SK-N-SH (cell line): ENCODE measurements at regions not wholly inside any gene's neighbourhood (a gene's known extent, or its start where the extent isn't known, plus 50 kb on each side); places are given as distances from the start of the nearest gene placed in this dataset.

Experiments used
- CTCF ChIA-PET: fragments of 300-600, 350-600 bp; formaldehyde crosslinking; extraction: SDS; loops from one replicate; lab custom pipeline; 2021; lab: Yijun Ruan, JAX
- POLR2A ChIA-PET: fragments of 350-600 bp; sonication (Branson Sonifier 250); formaldehyde crosslinking; extraction: SDS; loops from one replicate; lab custom pipeline; 2020; ENCODE audit warnings: antibody characterized with exemption, inconsistent platforms; lab: Yijun Ruan, JAX
- DNase-seq: peaks from one replicate; pipeline ENCODE4 v3.0.0; 2012
- H2AFZ ChIP-seq: fragments of 200-600 bp; sonication (generic); 2 replicates; pipeline ENCODE4 v1.8.1; 2016; ENCODE audit warnings: antibody characterized with exemption, mild to moderate bottlenecking, low read depth
- H3F3A ChIP-seq: fragments of 200-600 bp; sonication (generic); replicated peaks from 2 replicates; pipeline ENCODE3; 2016; ENCODE audit warnings: antibody characterized with exemption, mild to moderate bottlenecking; ENCODE audit not compliant: insufficient read depth
- H3K27ac ChIP-seq, 2 experiments: fragments of 200-500 bp in 1 of 2; fragments of 200-600 bp in 1 of 2; sonication (Bioruptor generic) in 1 of 2; sonication (generic), shearing (Covaris generic) in 1 of 2; 2 replicates each; pipeline versions ENCODE4 v1.5.1 to v1.6.1; 2014 to 2016; ENCODE audit warnings: low read depth in 2 of 2, inconsistent platforms in 1 of 2, low read length in 1 of 2, mild to moderate bottlenecking in 1 of 2, mixed read lengths in 1 of 2
- H3K27me3 ChIP-seq: fragments of 200-600 bp; sonication (generic), shearing (Covaris generic); 2 replicates; pipeline ENCODE4 v1.6.1; 2016; ENCODE audit warnings: mixed run types; ENCODE audit not compliant: insufficient read depth
- H3K36me3 ChIP-seq, 2 experiments: fragments of 200-500 bp in 1 of 2; fragments of 200-600 bp in 1 of 2; sonication (Bioruptor generic) in 1 of 2; sonication (generic) in 1 of 2; replicated peaks in 1 of 2; 2 replicates each; pipeline versions ENCODE3 to v1.5.1; 2014 to 2016; ENCODE audit warnings: low read length in 1 of 2, mild to moderate bottlenecking in 1 of 2; ENCODE audit not compliant: insufficient read depth in 2 of 2, control insufficient read depth in 1 of 2
- H3K4me1 ChIP-seq, 2 experiments: fragments of 200-500 bp in 1 of 2; fragments of 200-600 bp in 1 of 2; sonication (Bioruptor generic) in 1 of 2; sonication (generic), shearing (Covaris generic) in 1 of 2; 2 replicates each; pipeline versions ENCODE4 v1.5.1 to v1.6.1; 2014 to 2016; ENCODE audit warnings: low read depth in 1 of 2, low read length in 1 of 2, mixed run types in 1 of 2; ENCODE audit not compliant: insufficient read depth in 2 of 2, control insufficient read depth in 1 of 2
- H3K4me2 ChIP-seq: fragments of 200-600 bp; sonication (generic), shearing (Covaris generic); 2 replicates; pipeline ENCODE4 v1.6.1; 2017; ENCODE audit warnings: mixed run types
- H3K4me3 ChIP-seq, 2 experiments: fragments of 200-500 bp in 1 of 2; fragments of 200-600 bp in 1 of 2; sonication (Bioruptor generic) in 1 of 2; sonication (generic), shearing (Covaris generic) in 1 of 2; 2 replicates each; pipeline versions ENCODE4 v1.5.1 to v1.8.1; 2014 to 2016; ENCODE audit warnings: low read depth in 2 of 2, inconsistent platforms in 1 of 2, low read length in 1 of 2, mild to moderate bottlenecking in 1 of 2, mixed read lengths in 1 of 2, moderate library complexity in 1 of 2
- H3K79me2 ChIP-seq: fragments of 200-600 bp; sonication (generic); 2 replicates; pipeline ENCODE4 v1.8.1; 2017; ENCODE audit warnings: mild to moderate bottlenecking; ENCODE audit not compliant: insufficient read depth
- H3K9ac ChIP-seq: fragments of 200-600 bp; sonication (generic); 2 replicates; pipeline ENCODE4 v1.6.1; 2017; ENCODE audit warnings: mixed run types
- H3K9me2 ChIP-seq: fragments of 200-600 bp; sonication (generic); 2 replicates; pipeline ENCODE4 v1.6.1; 2017; ENCODE audit warnings: mixed run types
- H3K9me3 ChIP-seq: fragments of 200-600 bp; sonication (generic); 2 replicates; pipeline ENCODE4 v1.6.1; 2017; ENCODE audit warnings: mixed run types, mild to moderate bottlenecking, moderate library complexity
- H4K20me1 ChIP-seq: fragments of 200-600 bp; sonication (generic); 2 replicates; pipeline ENCODE4 v1.6.1; 2017; ENCODE audit warnings: mild to moderate bottlenecking, mixed run types; ENCODE audit not compliant: insufficient read depth
- CHD2 ChIP-seq: fragments of 150-350 bp; IDR thresholded peaks from 2 replicates; pipeline ENCODE4 v1.6.1; 2018; ENCODE audit warnings: low read length; ENCODE audit not compliant: partially characterized antibody
- ELF1 ChIP-seq: IDR thresholded peaks from 2 replicates; pipeline ENCODE4 v1.4.0; 2012
- EZH2phosphoT487 ChIP-seq: fragments of 200-600 bp; sonication (generic); IDR thresholded peaks from 2 replicates; pipeline ENCODE4 v1.6.1; 2017; ENCODE audit warnings: low read depth, mixed run types, mild to moderate bottlenecking, antibody characterized with exemption, moderate library complexity, borderline replicate concordance
- FOXJ3 ChIP-seq: sonication (generic); formaldehyde crosslinking; IDR thresholded peaks from 2 replicates; pipeline ENCODE4 v1.5.1; 2020; ENCODE audit warnings: mild to moderate bottlenecking, missing genetic modification reagents
- FOXM1 ChIP-seq: IDR thresholded peaks from 2 replicates; pipeline ENCODE4 v1.4.0; 2012; ENCODE audit warnings: low read depth, mild to moderate bottlenecking
- GABPA ChIP-seq: IDR thresholded peaks from 2 replicates; pipeline ENCODE4 v1.4.0; 2012; ENCODE audit warnings: low read depth, mild to moderate bottlenecking
- JUND ChIP-seq: IDR thresholded peaks from 2 replicates; pipeline ENCODE4 v1.4.0; 2012
- MEF2A ChIP-seq: IDR thresholded peaks from 2 replicates; pipeline ENCODE4 v1.4.0; 2012; ENCODE audit warnings: low read depth, borderline replicate concordance
- NFIC ChIP-seq: IDR thresholded peaks from 2 replicates; pipeline ENCODE4 v1.4.0; 2012; ENCODE audit warnings: borderline replicate concordance
- NRF1 ChIP-seq: IDR thresholded peaks from 2 replicates; pipeline ENCODE4 v1.6.1; 2012; ENCODE audit warnings: low read depth, mild to moderate bottlenecking, low read length
- POLR2AphosphoS5 ChIP-seq: IDR thresholded peaks from 2 replicates; pipeline ENCODE4 v1.6.1; 2012; ENCODE audit warnings: low read depth, low read length
- RCOR1 ChIP-seq: fragments of 150-350 bp; IDR thresholded peaks from 2 replicates; pipeline ENCODE4 v1.6.1; 2017; ENCODE audit warnings: antibody characterized with exemption, low read length
- RFX5 ChIP-seq: IDR thresholded peaks from 2 replicates; pipeline ENCODE4 v1.6.1; 2012; ENCODE audit warnings: mild to moderate bottlenecking, improper control_type of control experiment, low read length
- SIN3A ChIP-seq: IDR thresholded peaks from 2 replicates; pipeline ENCODE4 v1.6.1; 2012; ENCODE audit warnings: low read depth, mild to moderate bottlenecking, low read length, moderate library complexity, borderline replicate concordance
- SMC3 ChIP-seq: IDR thresholded peaks from 2 replicates; pipeline ENCODE4 v1.6.1; 2012; ENCODE audit warnings: low read depth, low read length, improper control_type of control experiment
- TAF1 ChIP-seq: IDR thresholded peaks from 2 replicates; pipeline ENCODE4 v1.6.1; 2012; ENCODE audit warnings: low read depth, mild to moderate bottlenecking, low read length, moderate library complexity, borderline replicate concordance
- YY1 ChIP-seq: IDR thresholded peaks from 2 replicates; pipeline ENCODE4 v1.4.0; 2012; ENCODE audit warnings: low read depth, mild to moderate bottlenecking
- WGBS: methylation state at CpG from one replicate; pipeline ENCODE4 v1.1.6; 2017; ENCODE audit warnings: low lambda C conversion rate; 5-methylcytosine and 5-hydroxymethylcytosine counted together
- TF ChIP-seq, protein P1 (sequence below): fragments of 150-350 bp; IDR thresholded peaks from 2 replicates; pipeline ENCODE4 v1.6.1; 2016; ENCODE audit warnings: mild to moderate bottlenecking, low read depth, low read length
- TF ChIP-seq, protein P2 (sequence below): IDR thresholded peaks from 2 replicates; pipeline ENCODE4 v1.4.0; 2012; ENCODE audit warnings: low read depth
- TF ChIP-seq, protein P3 (sequence below): IDR thresholded peaks from 2 replicates; pipeline ENCODE4 v1.4.0; 2012; ENCODE audit warnings: low read depth, borderline replicate concordance
- TF ChIP-seq, protein P4 (sequence below): IDR thresholded peaks from 2 replicates; pipeline ENCODE4; 2012

DNA sequence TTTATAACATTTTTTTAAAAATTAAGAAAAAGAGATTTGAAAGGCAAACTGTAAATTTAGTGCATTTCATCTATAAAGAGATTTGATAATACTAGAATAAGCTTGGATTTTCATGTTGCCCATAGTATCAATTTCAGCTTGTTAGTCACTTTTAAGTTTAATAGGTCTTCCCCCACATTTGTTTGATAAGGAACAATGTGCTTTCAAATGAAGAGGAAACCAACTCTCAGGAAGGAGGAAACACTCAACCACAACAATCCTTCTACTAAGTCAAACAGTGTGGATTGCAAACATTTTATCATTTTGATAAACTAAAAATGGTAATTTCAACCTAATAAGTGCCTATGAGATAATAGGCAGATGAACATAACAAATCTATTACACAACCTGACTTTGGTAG is 397.1 kb upstream of the CDH20 start:
- no peaks in the 10 kb centered on the region for H3F3A ChIP-seq
- no peak overlapping the region for H3K4me3 ChIP-seq
- no peaks in the 10 kb centered on the region for H3K79me2 ChIP-seq
- H3K27ac ChIP-seq = no peak overlapping the region
- no peaks in the 10 kb centered on the region for H3K36me3 ChIP-seq
- no peaks in the 10 kb centered on the region for H3K27me3 ChIP-seq
- ChIA-PET POLR2A (no interaction called here), CTCF (interaction anchor here (0.9 kb wide), 1 partner anchor 42 kb away, joined by 3 read pairs; no protein-coding TSS in a partner anchor)
- H3K9me3 ChIP-seq = no peaks in the 10 kb centered on the region
- no peaks in the 10 kb centered on the region for H3K9me2 ChIP-seq
- no peaks in the 10 kb centered on the region; a peak in 1 of 4 replicates for H3K4me1 ChIP-seq
- H2AFZ ChIP-seq = no peak overlapping the region
- H3K9ac ChIP-seq = no peak overlapping the region
- TF ChIP-seq, protein P1, sequence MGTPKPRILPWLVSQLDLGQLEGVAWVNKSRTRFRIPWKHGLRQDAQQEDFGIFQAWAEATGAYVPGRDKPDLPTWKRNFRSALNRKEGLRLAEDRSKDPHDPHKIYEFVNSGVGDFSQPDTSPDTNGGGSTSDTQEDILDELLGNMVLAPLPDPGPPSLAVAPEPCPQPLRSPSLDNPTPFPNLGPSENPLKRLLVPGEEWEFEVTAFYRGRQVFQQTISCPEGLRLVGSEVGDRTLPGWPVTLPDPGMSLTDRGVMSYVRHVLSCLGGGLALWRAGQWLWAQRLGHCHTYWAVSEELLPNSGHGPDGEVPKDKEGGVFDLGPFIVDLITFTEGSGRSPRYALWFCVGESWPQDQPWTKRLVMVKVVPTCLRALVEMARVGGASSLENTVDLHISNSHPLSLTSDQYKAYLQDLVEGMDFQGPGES = no peak
- TF ChIP-seq FOXM1 (no peak), TAF1 (no peak), RFX5 (no peak), MEF2A (no peak), POLR2AphosphoS5 (no peak)
- TF ChIP-seq, protein P2, sequence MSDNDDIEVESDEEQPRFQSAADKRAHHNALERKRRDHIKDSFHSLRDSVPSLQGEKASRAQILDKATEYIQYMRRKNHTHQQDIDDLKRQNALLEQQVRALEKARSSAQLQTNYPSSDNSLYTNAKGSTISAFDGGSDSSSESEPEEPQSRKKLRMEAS = no peak
- H3K4me2 ChIP-seq = no peak overlapping the region
- no peak for DNase-seq
- H4K20me1 ChIP-seq = no peaks in the 10 kb centered on the region

DNA sequence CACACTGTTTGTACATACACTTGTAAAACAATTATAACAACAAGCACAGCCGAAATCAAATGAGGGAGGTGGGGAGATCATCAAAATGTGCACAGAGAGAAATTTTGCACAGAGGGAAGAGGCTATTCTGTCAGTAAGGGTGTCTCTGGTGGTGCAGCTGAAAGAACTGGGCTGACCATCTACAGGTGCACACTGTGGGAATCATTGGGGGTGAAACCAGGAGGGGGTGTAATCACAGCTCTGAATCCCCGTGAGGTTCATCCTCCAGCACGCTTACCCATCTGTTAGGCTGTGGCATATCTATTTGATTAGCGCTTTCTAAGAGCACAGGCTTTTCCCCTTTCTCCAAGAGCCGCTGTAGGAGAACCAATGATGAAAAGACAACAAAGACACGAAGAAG is 389.9 kb upstream of the CDH20 start:
- H2AFZ ChIP-seq = no peak overlapping the region
- no peaks in the 10 kb centered on the region for H4K20me1 ChIP-seq
- TF ChIP-seq MEF2A (no peak), CHD2 (no peak), ELF1 (no peak), SMC3 (no peak), SIN3A (no peak), EZH2phosphoT487 (no peak), NFIC (no peak), RCOR1 (no peak), GABPA (no peak), RFX5 (no peak), YY1 (no peak), NRF1 (no peak), POLR2AphosphoS5 (no peak), FOXJ3 (CRISPR knock-in tag) (no peak), JUND (no peak)
- TF ChIP-seq, protein P3, sequence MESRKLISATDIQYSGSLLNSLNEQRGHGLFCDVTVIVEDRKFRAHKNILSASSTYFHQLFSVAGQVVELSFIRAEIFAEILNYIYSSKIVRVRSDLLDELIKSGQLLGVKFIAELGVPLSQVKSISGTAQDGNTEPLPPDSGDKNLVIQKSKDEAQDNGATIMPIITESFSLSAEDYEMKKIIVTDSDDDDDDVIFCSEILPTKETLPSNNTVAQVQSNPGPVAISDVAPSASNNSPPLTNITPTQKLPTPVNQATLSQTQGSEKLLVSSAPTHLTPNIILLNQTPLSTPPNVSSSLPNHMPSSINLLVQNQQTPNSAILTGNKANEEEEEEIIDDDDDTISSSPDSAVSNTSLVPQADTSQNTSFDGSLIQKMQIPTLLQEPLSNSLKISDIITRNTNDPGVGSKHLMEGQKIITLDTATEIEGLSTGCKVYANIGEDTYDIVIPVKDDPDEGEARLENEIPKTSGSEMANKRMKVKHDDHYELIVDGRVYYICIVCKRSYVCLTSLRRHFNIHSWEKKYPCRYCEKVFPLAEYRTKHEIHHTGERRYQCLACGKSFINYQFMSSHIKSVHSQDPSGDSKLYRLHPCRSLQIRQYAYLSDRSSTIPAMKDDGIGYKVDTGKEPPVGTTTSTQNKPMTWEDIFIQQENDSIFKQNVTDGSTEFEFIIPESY = no peak
- TF ChIP-seq, protein P4, sequence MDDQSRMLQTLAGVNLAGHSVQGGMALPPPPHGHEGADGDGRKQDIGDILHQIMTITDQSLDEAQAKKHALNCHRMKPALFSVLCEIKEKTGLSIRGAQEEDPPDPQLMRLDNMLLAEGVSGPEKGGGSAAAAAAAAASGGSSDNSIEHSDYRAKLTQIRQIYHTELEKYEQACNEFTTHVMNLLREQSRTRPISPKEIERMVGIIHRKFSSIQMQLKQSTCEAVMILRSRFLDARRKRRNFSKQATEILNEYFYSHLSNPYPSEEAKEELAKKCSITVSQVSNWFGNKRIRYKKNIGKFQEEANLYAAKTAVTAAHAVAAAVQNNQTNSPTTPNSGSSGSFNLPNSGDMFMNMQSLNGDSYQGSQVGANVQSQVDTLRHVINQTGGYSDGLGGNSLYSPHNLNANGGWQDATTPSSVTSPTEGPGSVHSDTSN = no peak
- TF ChIP-seq, protein P2 = no peak
- 66% methylated on average over 6 of the region's 6 CpGs for WGBS
- no peaks in the 10 kb centered on the region for H3F3A ChIP-seq
- no peak overlapping the region; a peak in 1 of 4 replicates for H3K4me3 ChIP-seq
- H3K9me2 ChIP-seq = no peaks in the 10 kb centered on the region
- H3K9me3 ChIP-seq = no peaks in the 10 kb centered on the region
- DNase-seq = no peak
- ChIA-PET CTCF (no interaction called here), POLR2A (no interaction called here)
- no peaks in the 10 kb centered on the region for H3K79me2 ChIP-seq
- H3K27me3 ChIP-seq = no peaks in the 10 kb centered on the region
- H3K27ac ChIP-seq = no peak overlapping the region
- H3K9ac ChIP-seq = no peak overlapping the region
- no peaks in the 10 kb centered on the region for H3K36me3 ChIP-seq
- H3K4me1 ChIP-seq = no peaks in the 10 kb centered on the region
- H3K4me2 ChIP-seq = no peak overlapping the region
